GM23248 (cell line): ENCODE measurements at regions not wholly inside any gene's neighbourhood (a gene's known extent, or its start where the extent isn't known, plus 50 kb on each side); places are given as distances from the start of the nearest gene placed in this dataset.

Experiments used
- EZH2 ChIP-seq: fragments of 200-600 bp; sonication (generic); IDR thresholded peaks from 2 replicates; pipeline ENCODE4 v1.6.1; 2018; ENCODE audit warnings: antibody characterized with exemption, mild to moderate bottlenecking; ENCODE audit not compliant: insufficient read depth, poor library complexity, severe bottlenecking
- EZH2phosphoT487 ChIP-seq: fragments of 200-600 bp; sonication (generic); IDR thresholded peaks from 2 replicates; pipeline ENCODE4 v1.6.1; 2018; ENCODE audit warnings: antibody characterized with exemption, moderate library complexity, mild to moderate bottlenecking, low read depth; ENCODE audit not compliant: insufficient read depth

- no peak for TF ChIP-seq EZH2
- no peak for TF ChIP-seq EZH2phosphoT487
These were observed 353.2 kb downstream of the ETS1 start for GRCh38 chr11:128234143-128234542.
